Stimulated activated CD4-positive, alpha-beta T cell treated with anti-CD3 and anti-CD28 coated beads, Interleukin-1b, Interleukin-23, amount 100 ng/mL, for 4 hours (primary cell): ENCODE measurements at regions not wholly inside any gene's neighbourhood (a gene's known extent, or its start where the extent isn't known, plus 50 kb on each side); places are given as distances from the start of the nearest gene placed in this dataset.

Source experiments
- DNase-seq, 2 donors: peaks; one replicate each; pipeline ENCODE4 v3.0.0-alpha.2; 2020; ENCODE audit warnings: low read depth in 2 of 2

DNA sequence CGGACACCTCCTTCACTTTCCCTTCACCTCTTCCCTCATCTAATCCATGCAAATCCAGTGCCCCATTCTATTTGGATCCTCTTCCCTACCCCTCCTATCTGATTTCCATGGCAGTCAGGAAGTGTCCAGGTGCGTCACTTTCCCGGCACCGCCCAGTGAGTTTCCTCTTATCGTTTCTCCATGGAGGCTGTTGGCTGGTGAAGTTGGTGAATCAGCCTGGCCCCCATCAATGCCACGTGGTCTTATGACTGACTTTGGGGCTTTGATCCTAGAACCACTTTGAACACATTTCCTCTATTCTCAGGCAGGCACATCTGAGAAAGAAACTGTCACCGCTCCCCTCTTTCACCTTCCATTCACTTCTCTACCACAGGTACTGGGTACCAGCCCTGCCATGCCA lies 137.8 kb downstream of the CEP135 start:
- no peak for DNase-seq

DNA sequence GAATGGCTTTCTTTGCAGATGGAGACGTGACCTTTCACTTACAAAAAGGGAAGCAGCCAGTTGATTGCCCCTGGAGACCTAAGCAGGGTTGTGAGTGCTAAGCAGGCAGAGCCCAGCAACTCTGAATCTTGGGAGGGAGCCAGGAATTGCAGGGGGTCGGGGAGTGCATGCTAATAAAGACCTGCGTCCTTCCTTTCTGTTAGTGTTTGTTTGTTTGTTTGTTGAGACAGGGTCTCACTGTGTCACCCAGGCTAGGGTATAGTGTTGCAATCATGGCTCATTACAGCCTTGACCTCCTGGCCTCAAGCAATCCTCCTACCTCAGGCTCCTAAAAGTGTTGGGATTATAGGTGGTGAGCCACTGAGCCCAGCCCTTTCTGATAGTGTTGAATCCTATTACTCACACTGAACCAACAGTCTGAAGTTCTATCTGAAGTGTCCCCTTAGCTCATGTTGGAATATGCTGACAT lies 137.4 kb downstream of the CEP135 start:
- no peak for DNase-seq

DNA sequence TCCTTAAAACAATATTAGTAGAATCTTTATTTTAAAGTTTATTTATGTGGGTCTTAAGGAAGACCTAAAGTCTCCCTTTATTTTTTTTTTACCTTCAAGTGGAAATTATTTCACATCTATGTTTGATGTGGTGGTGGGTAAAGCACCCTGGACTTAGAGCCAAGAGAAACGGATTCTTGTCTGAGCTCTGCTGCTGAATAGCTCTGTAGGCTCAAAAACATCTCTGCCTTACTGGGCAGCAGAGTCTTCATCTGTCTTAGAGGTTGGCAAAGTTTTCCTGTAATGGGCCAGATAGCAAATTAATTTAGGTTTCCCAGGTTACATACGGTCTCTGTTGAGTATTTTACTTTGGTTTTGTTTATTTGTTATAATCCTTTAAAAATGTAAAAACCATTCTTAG lies 136.5 kb downstream of the CEP135 start:
- no peak for DNase-seq

DNA sequence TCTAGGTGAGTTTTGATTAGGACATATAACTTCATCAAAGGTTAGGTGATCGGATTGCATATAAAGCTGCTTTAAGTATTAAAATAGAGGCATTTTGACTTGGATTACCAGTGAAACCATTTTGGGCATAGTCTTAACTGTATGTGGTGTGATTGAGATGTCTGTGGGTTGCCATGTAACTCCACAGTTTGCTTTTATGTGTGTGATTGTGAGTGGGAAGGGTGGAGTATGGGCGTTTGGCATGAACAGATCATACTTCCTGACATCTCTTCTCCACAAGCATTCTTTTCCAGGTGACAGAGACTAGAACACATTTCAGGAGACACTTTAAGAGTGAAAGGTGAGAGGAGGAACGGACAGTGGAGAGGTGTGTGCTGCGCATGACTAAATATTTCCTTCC lies 136.1 kb downstream of the CEP135 start:
- DNase-seq: no peak
